ENCODE measurements at regions not wholly inside any gene's neighbourhood (a gene's known extent, or its start where the extent isn't known, plus 50 kb on each side); places are given as distances from the start of the nearest gene placed in this dataset.

DNA sequence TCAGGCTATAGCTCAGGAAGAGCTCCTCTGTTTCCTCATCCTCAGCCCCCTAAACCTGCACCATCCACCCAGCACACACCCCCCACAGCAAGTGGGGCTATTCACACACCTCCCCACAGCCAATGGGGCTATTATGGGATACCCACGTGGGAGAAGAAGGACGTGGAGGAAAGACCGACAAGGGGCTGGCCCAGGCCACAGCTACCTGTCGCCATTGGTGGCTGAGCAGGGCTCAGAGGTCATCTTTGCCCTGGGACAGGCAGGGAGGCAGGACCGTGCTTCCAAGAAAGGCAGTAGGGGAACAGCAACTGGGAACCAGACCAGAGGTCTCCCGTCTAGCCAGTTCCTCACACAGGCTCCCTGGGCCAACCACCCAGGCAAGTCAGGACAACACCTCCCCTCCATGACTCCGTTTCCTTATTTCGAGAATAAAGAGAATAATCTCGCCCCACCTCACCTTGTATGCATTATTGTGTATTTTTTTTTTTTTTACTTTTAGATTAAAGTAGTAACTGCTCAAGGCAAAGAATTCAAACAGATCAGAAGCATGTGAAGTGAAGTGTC, 92.3 kb upstream of the TARDBP start:
- no peak for TF ChIP-seq EZH2 (IDR thresholded peaks at IDR 0.05; ENCODE audit: borderline replicate concordance, low read length)
- TF ChIP-seq, protein P1, sequence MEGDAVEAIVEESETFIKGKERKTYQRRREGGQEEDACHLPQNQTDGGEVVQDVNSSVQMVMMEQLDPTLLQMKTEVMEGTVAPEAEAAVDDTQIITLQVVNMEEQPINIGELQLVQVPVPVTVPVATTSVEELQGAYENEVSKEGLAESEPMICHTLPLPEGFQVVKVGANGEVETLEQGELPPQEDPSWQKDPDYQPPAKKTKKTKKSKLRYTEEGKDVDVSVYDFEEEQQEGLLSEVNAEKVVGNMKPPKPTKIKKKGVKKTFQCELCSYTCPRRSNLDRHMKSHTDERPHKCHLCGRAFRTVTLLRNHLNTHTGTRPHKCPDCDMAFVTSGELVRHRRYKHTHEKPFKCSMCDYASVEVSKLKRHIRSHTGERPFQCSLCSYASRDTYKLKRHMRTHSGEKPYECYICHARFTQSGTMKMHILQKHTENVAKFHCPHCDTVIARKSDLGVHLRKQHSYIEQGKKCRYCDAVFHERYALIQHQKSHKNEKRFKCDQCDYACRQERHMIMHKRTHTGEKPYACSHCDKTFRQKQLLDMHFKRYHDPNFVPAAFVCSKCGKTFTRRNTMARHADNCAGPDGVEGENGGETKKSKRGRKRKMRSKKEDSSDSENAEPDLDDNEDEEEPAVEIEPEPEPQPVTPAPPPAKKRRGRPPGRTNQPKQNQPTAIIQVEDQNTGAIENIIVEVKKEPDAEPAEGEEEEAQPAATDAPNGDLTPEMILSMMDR (conservative IDR thresholded peaks at IDR 0.05 in 1 of 2, IDR thresholded peaks at IDR 0.05 in 1 of 2; ENCODE audit: extremely low read depth in 1 of 2, insufficient read depth in 1 of 2, low read depth in 1 of 2, low read length in 2 of 2), result no peak

All from mammary epithelial cell (primary cell).